ENCODE measurements at regions not wholly inside any gene's neighbourhood (a gene's known extent, or its start where the extent isn't known, plus 50 kb on each side); places are given as distances from the start of the nearest gene placed in this dataset.

GRCh38 chr3:8327739-8328138 is 173.9 kb upstream of the LMCD1 start:
- no peak overlapping the region for H3K4me3 ChIP-seq
- no peaks in the 10 kb centered on the region for H3K9me3 ChIP-seq
- H3K36me3 ChIP-seq: no peaks in the 10 kb centered on the region
- intact Hi-C loops (cut with DNase I; ENCODE audit: low total_unique reads): no loop called here
- DNase-seq (ENCODE audit: low spot score in 2 of 2): no peak
- no peak overlapping the region for H3K27ac ChIP-seq
- H3K27me3 ChIP-seq: no peaks in the 10 kb centered on the region
- H3K4me1 ChIP-seq: no peaks in the 10 kb centered on the region
- no peak for TF ChIP-seq CTCF (IDR thresholded peaks at IDR 0.05)
- TF ChIP-seq POLR2A (IDR thresholded peaks at IDR 0.05): no peak
- TF ChIP-seq POLR2AphosphoS5 (IDR thresholded peaks at IDR 0.05): no peak

GRCh38 chr3:8328967-8329366 is 172.7 kb upstream of the LMCD1 start:
- no peaks in the 10 kb centered on the region for H3K27me3 ChIP-seq
- intact Hi-C loops (cut with DNase I; ENCODE audit: low total_unique reads): no loop called here
- H3K9me3 ChIP-seq: no peaks in the 10 kb centered on the region
- no peak overlapping the region for H3K4me3 ChIP-seq
- no peaks in the 10 kb centered on the region for H3K4me1 ChIP-seq
- no peak for DNase-seq (ENCODE audit: low spot score in 2 of 2)
- H3K36me3 ChIP-seq: no peaks in the 10 kb centered on the region
- TF ChIP-seq POLR2AphosphoS5 (IDR thresholded peaks at IDR 0.05) (no peak), POLR2A (IDR thresholded peaks at IDR 0.05) (no peak), CTCF (IDR thresholded peaks at IDR 0.05) (no peak)
- no peak overlapping the region for H3K27ac ChIP-seq

DNA sequence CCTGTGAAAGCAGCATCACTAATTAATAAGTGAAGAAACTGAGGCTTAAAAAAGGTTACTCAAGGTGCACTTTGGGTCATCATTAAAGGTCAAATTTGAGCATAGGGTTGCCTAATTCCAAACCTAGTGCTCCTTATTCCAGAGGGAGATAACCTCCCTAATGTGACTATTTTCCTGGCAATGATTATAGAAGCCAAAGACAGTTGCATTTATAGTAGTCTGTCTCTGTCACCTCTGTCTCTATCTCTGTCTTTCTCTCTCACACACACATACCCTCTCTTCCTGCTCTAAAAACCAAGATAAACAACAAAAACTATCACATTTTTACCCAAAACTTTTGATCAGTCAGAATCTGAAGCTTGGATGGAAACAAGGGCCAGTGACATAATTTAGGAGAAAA is 172.0 kb upstream of the LMCD1 start:
- no peak overlapping the region for H3K27ac ChIP-seq
- no peaks in the 10 kb centered on the region for H3K4me1 ChIP-seq
- intact Hi-C loops (cut with DNase I; ENCODE audit: low total_unique reads): no loop called here
- DNase-seq (ENCODE audit: low spot score in 2 of 2): no peak
- no peak for TF ChIP-seq POLR2AphosphoS5 (IDR thresholded peaks at IDR 0.05)
- TF ChIP-seq CTCF (IDR thresholded peaks at IDR 0.05): no peak
- no peak for TF ChIP-seq POLR2A (IDR thresholded peaks at IDR 0.05)
- H3K4me3 ChIP-seq: no peak overlapping the region
- H3K36me3 ChIP-seq: no peaks in the 10 kb centered on the region
- H3K9me3 ChIP-seq: no peaks in the 10 kb centered on the region
- H3K27me3 ChIP-seq: no peaks in the 10 kb centered on the region

DNA sequence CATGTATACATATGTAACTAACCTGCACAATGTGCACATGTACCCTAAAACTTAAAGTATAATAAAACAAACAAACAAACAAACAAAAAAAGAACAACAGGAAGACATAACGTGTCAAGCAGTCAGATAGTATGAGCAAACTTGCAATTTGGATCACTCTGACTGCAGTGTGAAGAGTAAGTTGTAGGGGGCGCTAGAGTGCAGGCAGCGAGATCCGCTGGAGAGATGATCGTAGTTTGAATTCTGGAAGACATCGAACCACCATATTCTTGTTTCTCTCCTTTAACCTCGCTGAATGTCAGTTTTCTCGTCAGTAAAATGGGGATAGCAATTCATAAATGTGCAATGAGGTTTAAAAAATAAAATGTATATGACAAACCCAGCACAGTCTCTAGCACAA is 165.2 kb upstream of the LMCD1 start:
- Histone ChIP-seq H3K27ac (no peak overlapping the region), H3K27me3 (no peaks in the 10 kb centered on the region), H3K36me3 (no peaks in the 10 kb centered on the region), H3K4me1 (no peaks in the 10 kb centered on the region), H3K9me3 (no peaks in the 10 kb centered on the region), H3K4me3 (no peak overlapping the region)
- intact Hi-C loops (cut with DNase I; ENCODE audit: low total_unique reads): loop anchor here (10.0 kb wide), 1 partner anchor 1262 kb away; no protein-coding TSS in a partner anchor
- TF ChIP-seq POLR2AphosphoS5 (IDR thresholded peaks at IDR 0.05) (no peak), POLR2A (IDR thresholded peaks at IDR 0.05) (no peak), CTCF (IDR thresholded peaks at IDR 0.05) (no peak)
- no peak for DNase-seq (ENCODE audit: low spot score in 2 of 2)

DNA sequence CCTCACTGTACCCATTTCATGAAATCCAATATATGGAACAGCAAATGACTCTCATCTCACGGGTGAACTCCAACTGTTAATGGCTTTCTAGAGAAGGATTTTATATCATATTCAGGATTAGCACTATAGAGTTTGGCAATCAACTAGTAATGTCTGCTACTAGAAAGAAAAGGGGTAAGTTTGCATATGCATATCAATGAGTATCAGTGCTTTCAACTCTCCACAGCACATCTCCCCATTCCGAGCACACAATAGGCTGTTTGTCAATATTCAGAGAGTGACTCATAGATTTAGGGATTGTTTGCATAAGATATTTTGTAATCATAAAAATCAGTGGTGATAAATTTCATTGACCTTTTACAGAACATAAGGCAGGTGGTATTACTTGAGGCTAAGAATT is 163.2 kb upstream of the LMCD1 start:
- intact Hi-C loops (cut with DNase I; ENCODE audit: low total_unique reads): loop anchor here (10.0 kb wide), 1 partner anchor 1264 kb away; no protein-coding TSS in a partner anchor
- Histone ChIP-seq H3K4me3 (no peak overlapping the region), H3K9me3 (no peaks in the 10 kb centered on the region), H3K27me3 (no peaks in the 10 kb centered on the region), H3K36me3 (no peaks in the 10 kb centered on the region), H3K27ac (no peak overlapping the region), H3K4me1 (no peaks in the 10 kb centered on the region)
- DNase-seq (ENCODE audit: low spot score in 2 of 2): no peak
- TF ChIP-seq CTCF (IDR thresholded peaks at IDR 0.05) (no peak), POLR2A (IDR thresholded peaks at IDR 0.05) (no peak), POLR2AphosphoS5 (IDR thresholded peaks at IDR 0.05) (no peak)
